Common myeloid progenitor, CD34-positive (primary cell): ENCODE measurements at regions not wholly inside any gene's neighbourhood (a gene's known extent, or its start where the extent isn't known, plus 50 kb on each side); places are given as distances from the start of the nearest gene placed in this dataset.

Experiments used
- CTCF ChIA-PET: fragments of 350-600 bp; sonication (Branson Sonifier 250); formaldehyde crosslinking; loops from one replicate; lab custom pipeline; 2021; ENCODE audit warnings: antibody characterized with exemption; lab: Charles Lee
- POLR2A ChIA-PET: fragments of 350-600 bp; sonication (Branson Sonifier 250); formaldehyde crosslinking; loops from one replicate; lab custom pipeline; 2021; ENCODE audit warnings: antibody characterized with exemption; lab: Charles Lee
- DNase-seq, 3 donors: peaks; one replicate each; pipeline versions ENCODE4 v3.0.0 to v3.0.0-alpha.2; 2013
- H3K27ac ChIP-seq, 2 experiments: 1 replicate in 1 of 2; 2 replicates in 1 of 2; pipeline ENCODE4 v1.7.0; 2013; ENCODE audit warnings: inconsistent platforms in 2 of 2, low read length in 2 of 2, mild to moderate bottlenecking in 2 of 2, low read depth in 1 of 2, moderate library complexity in 1 of 2; ENCODE audit not compliant: severe bottlenecking in 2 of 2, insufficient read depth in 1 of 2, poor library complexity in 1 of 2
- H3K27me3 ChIP-seq, 5 experiments: replicated peaks in 2 of 5; 1 replicate in 3 of 5; 2 replicates in 2 of 5; pipeline versions ENCODE4 v1.6.1 to v1.7.0; 2013; ENCODE audit warnings: low read length in 4 of 5, mild to moderate bottlenecking in 2 of 5, moderate library complexity in 2 of 5, inconsistent platforms in 1 of 5; ENCODE audit not compliant: insufficient read depth in 5 of 5, control insufficient read depth in 4 of 5
- H3K36me3 ChIP-seq, 4 experiments: 1 replicate in 2 of 4; 2 replicates in 2 of 4; pipeline versions ENCODE4 v1.6.1 to v1.7.0; 2013; ENCODE audit warnings: low read length in 3 of 4, control low read depth in 1 of 4, mild to moderate bottlenecking in 1 of 4; ENCODE audit not compliant: control insufficient read depth in 4 of 4, insufficient read depth in 4 of 4
- H3K4me1 ChIP-seq, 4 experiments: 1 replicate in 3 of 4; 2 replicates in 1 of 4; pipeline versions ENCODE4 v1.6.1 to v1.7.1; 2013; ENCODE audit warnings: low read length in 3 of 4, mild to moderate bottlenecking in 3 of 4, control low read depth in 1 of 4, inconsistent platforms in 1 of 4, moderate library complexity in 1 of 4; ENCODE audit not compliant: control insufficient read depth in 4 of 4, insufficient read depth in 4 of 4; ENCODE audit errors: control extremely low read depth in 1 of 4
- H3K4me3 ChIP-seq, 7 experiments: 1 replicate in 4 of 7; 2 replicates in 3 of 7; pipeline versions ENCODE4 v1.5.1 to v1.7.0; 2013; ENCODE audit warnings: mild to moderate bottlenecking in 7 of 7, low read length in 6 of 7, moderate library complexity in 6 of 7, inconsistent platforms in 2 of 7, low read depth in 2 of 7, control low read depth in 1 of 7; ENCODE audit not compliant: insufficient read depth in 4 of 7, control insufficient read depth in 1 of 7; ENCODE audit errors: extremely low read depth in 1 of 7
- H3K9me3 ChIP-seq, 5 experiments: 1 replicate in 4 of 5; 2 replicates in 1 of 5; pipeline versions ENCODE4 v1.6.1 to v1.7.1; 2013; ENCODE audit warnings: low read length in 4 of 5, mild to moderate bottlenecking in 2 of 5, inconsistent platforms in 1 of 5, low read depth in 1 of 5, moderate library complexity in 1 of 5; ENCODE audit not compliant: control insufficient read depth in 4 of 5, insufficient read depth in 2 of 5; ENCODE audit errors: control extremely low read depth in 1 of 5
- WGBS: methylation state at CpG from one replicate; pipeline ENCODE4 v1.1.5; 2013; ENCODE audit not compliant: insufficient coverage; 5-methylcytosine and 5-hydroxymethylcytosine counted together

GRCh38 chr18:54003195-54003594 is 221.3 kb downstream of the MBD2 start:
- H3K27me3 ChIP-seq, result no peaks in the 10 kb centered on the region
- H3K4me1 ChIP-seq, result no peaks in the 10 kb centered on the region
- no CpG with 5 or more reads among the region's 2 CpGs for WGBS
- CTCF ChIA-PET, result no interaction called here
- no peak overlapping the region for H3K4me3 ChIP-seq
- no peaks in the 10 kb centered on the region for H3K36me3 ChIP-seq
- no peak for DNase-seq
- POLR2A ChIA-PET, result no interaction called here
- no peak overlapping the region for H3K27ac ChIP-seq
- H3K9me3 ChIP-seq, result peaks cover 0 to 3% (median 3%) of the 10 kb centered on the region in 5 experiments

- Histone ChIP-seq H3K4me3 (no peak overlapping the region), H3K36me3 (no peaks in the 10 kb centered on the region), H3K4me1 (no peaks in the 10 kb centered on the region), H3K27me3 (no peaks in the 10 kb centered on the region), H3K9me3 (no peaks in the 10 kb centered on the region), H3K27ac (no peak overlapping the region)
- CTCF ChIA-PET, result no interaction called here
- WGBS, result no CpG with 5 or more reads among the region's 1 CpG
- POLR2A ChIA-PET, result no interaction called here
- DNase-seq, result no peak
Measured at GRCh38 chr18:53997064-53997463, 227.4 kb downstream of the MBD2 start.

GRCh38 chr18:53994016-53994415 is 230.5 kb downstream of the MBD2 start:
- Histone ChIP-seq H3K4me3 (no peak overlapping the region), H3K4me1 (no peaks in the 10 kb centered on the region), H3K27ac (no peak overlapping the region), H3K9me3 (no peaks in the 10 kb centered on the region), H3K27me3 (no peaks in the 10 kb centered on the region), H3K36me3 (no peaks in the 10 kb centered on the region)
- CTCF ChIA-PET, result no interaction called here
- no peak for DNase-seq
- WGBS, result 80% methylated on average over 2 of the region's 2 CpGs
- POLR2A ChIA-PET, result no interaction called here

GRCh38 chr18:53991805-53992204 is 232.7 kb downstream of the MBD2 start:
- CTCF ChIA-PET, result interaction anchor here (0.9 kb wide), 1 partner anchor 11 kb away, joined by 3 read pairs; no protein-coding TSS in a partner anchor
- no peaks in the 10 kb centered on the region for H3K4me1 ChIP-seq
- POLR2A ChIA-PET, result no interaction called here

GRCh38 chr18:53991202-53991601 is 233.3 kb downstream of the MBD2 start:
- WGBS, result 89% methylated on average over 3 of the region's 3 CpGs

More at GRCh38 chr18:53991805-53992204, 232.7 kb downstream of the MBD2 start:
- H3K36me3 ChIP-seq, result no peaks in the 10 kb centered on the region
- no peaks in the 10 kb centered on the region for H3K9me3 ChIP-seq
- H3K27ac ChIP-seq, result no peak overlapping the region
- 97% methylated on average over 4 of the region's 5 CpGs for WGBS
- H3K27me3 ChIP-seq, result no peaks in the 10 kb centered on the region
- no peak overlapping the region for H3K4me3 ChIP-seq
- DNase-seq, result no peak

GRCh38 chr18:53990485-53990884 is 234.0 kb downstream of the MBD2 start:
- H3K27me3 ChIP-seq, result no peaks in the 10 kb centered on the region
- H3K9me3 ChIP-seq, result no peaks in the 10 kb centered on the region
- no peak for DNase-seq
- H3K4me3 ChIP-seq, result no peak overlapping the region
- H3K4me1 ChIP-seq, result no peaks in the 10 kb centered on the region
- WGBS, result 100% methylated on average over 1 of the region's 1 CpG
- CTCF ChIA-PET, result no interaction called here
- H3K27ac ChIP-seq, result no peak overlapping the region
- POLR2A ChIA-PET, result no interaction called here
- no peaks in the 10 kb centered on the region for H3K36me3 ChIP-seq

More at GRCh38 chr18:53991202-53991601, 233.3 kb downstream of the MBD2 start:
- Histone ChIP-seq H3K27me3 (no peaks in the 10 kb centered on the region), H3K4me3 (no peak overlapping the region), H3K4me1 (no peaks in the 10 kb centered on the region), H3K27ac (no peak overlapping the region), H3K36me3 (no peaks in the 10 kb centered on the region), H3K9me3 (no peaks in the 10 kb centered on the region)
- CTCF ChIA-PET, result no interaction called here
- DNase-seq, result no peak
- POLR2A ChIA-PET, result no interaction called here

GRCh38 chr18:53984021-53984420 is 240.4 kb downstream of the MBD2 start:
- Histone ChIP-seq H3K27ac (no peak overlapping the region), H3K36me3 (no peaks in the 10 kb centered on the region), H3K4me3 (no peak overlapping the region), H3K4me1 (no peaks in the 10 kb centered on the region), H3K27me3 (no peaks in the 10 kb centered on the region), H3K9me3 (peaks cover 0 to 4% (median 0%) of the 10 kb centered on the region in 5 experiments)
- 88% methylated on average over 1 of the region's 3 CpGs for WGBS
- ChIA-PET CTCF (no interaction called here), POLR2A (no interaction called here)
- DNase-seq, result no peak
